CD8-positive, alpha-beta memory T cell (primary cell): ENCODE measurements at regions not wholly inside any gene's neighbourhood (a gene's known extent, or its start where the extent isn't known, plus 50 kb on each side); places are given as distances from the start of the nearest gene placed in this dataset.
"Not testable (repeated sequence)": the region's sequence is repeated elsewhere in the genome, so short reads cannot be mapped to it uniquely, and the experiment has no call there.

Experiments used
- CTCF ChIA-PET: fragments of 350-600 bp; sonication (Branson Sonifier 250); formaldehyde crosslinking; loops from one replicate; lab custom pipeline; 2021; ENCODE audit warnings: antibody characterized with exemption; lab: Charles Lee
- POLR2A ChIA-PET: fragments of 350-600 bp; sonication (Branson Sonifier 250); formaldehyde crosslinking; loops from one replicate; lab custom pipeline; 2021; ENCODE audit warnings: antibody characterized with exemption; lab: Charles Lee
- DNase-seq, 5 donors: peaks; one replicate each; pipeline versions ENCODE4 v3.0.0 to v3.0.0-alpha.2; 2020 to 2022; ENCODE audit warnings: mixed read lengths in 1 of 5
- H3K27ac ChIP-seq: one replicate; pipeline ENCODE4 v1.7.0; 2013; ENCODE audit warnings: low read depth, mild to moderate bottlenecking, low read length, moderate library complexity
- H3K27me3 ChIP-seq: 2 replicates; pipeline ENCODE4 v1.7.0; 2013; ENCODE audit warnings: low read length, mild to moderate bottlenecking; ENCODE audit not compliant: insufficient read depth, poor library complexity, severe bottlenecking
- H3K36me3 ChIP-seq: 2 replicates; pipeline ENCODE4 v1.7.0; 2013; ENCODE audit warnings: mild to moderate bottlenecking, low read length, moderate library complexity; ENCODE audit not compliant: insufficient read depth
- H3K4me1 ChIP-seq: 2 replicates; pipeline ENCODE4 v1.7.0; 2013; ENCODE audit warnings: mild to moderate bottlenecking, low read length, moderate library complexity; ENCODE audit not compliant: insufficient read depth
- H3K4me3 ChIP-seq: 2 replicates; pipeline ENCODE4 v1.7.0; 2013; ENCODE audit warnings: mild to moderate bottlenecking, low read length
- H3K9me3 ChIP-seq: 2 replicates; pipeline ENCODE4 v1.7.0; 2013; ENCODE audit warnings: mild to moderate bottlenecking, low read length
- H3K27ac Mint-ChIP-seq, 8 donors: one replicate each; pipeline ENCODE4 v1.8.0; 2020 to 2021; ENCODE audit warnings: mixed read lengths in 8 of 8, mild to moderate bottlenecking in 6 of 8, inconsistent platforms in 3 of 8, moderate library complexity in 3 of 8
- H3K27me3 Mint-ChIP-seq, 2 donors: one replicate each; pipeline ENCODE4 v1.8.0; 2020 to 2021; ENCODE audit warnings: mixed read lengths in 2 of 2, mild to moderate bottlenecking in 1 of 2, moderate library complexity in 1 of 2
- H3K36me3 Mint-ChIP-seq, 3 donors: one replicate each; pipeline ENCODE4 v1.8.0; 2020 to 2021; ENCODE audit warnings: mixed read lengths in 3 of 3, inconsistent platforms in 1 of 3, mild to moderate bottlenecking in 1 of 3
- H3K4me1 Mint-ChIP-seq, 3 donors: one replicate each; pipeline ENCODE4 v1.8.0; 2020 to 2021; ENCODE audit warnings: mixed read lengths in 3 of 3, inconsistent platforms in 1 of 3, mild to moderate bottlenecking in 1 of 3
- H3K4me3 Mint-ChIP-seq, 7 donors: one replicate each; pipeline ENCODE4 v1.8.0; 2020 to 2021; ENCODE audit warnings: mixed read lengths in 7 of 7, mild to moderate bottlenecking in 6 of 7, moderate library complexity in 4 of 7, inconsistent platforms in 2 of 7
- H3K9me3 Mint-ChIP-seq, 5 donors: one replicate each; pipeline ENCODE4 v1.8.0; 2020 to 2022; ENCODE audit warnings: mixed read lengths in 5 of 5, mild to moderate bottlenecking in 3 of 5, moderate library complexity in 2 of 5, inconsistent platforms in 1 of 5

GRCh38 chr1:148383966-148384365, 99.1 kb downstream of the PPIAL4G start:
- Mint-ChIP-seq H3K27me3 (no peaks in the 10 kb centered on the region), H3K9me3 (no peaks in the 10 kb centered on the region), H3K36me3 (peaks cover 0 to 6% (median 1%) of the 10 kb centered on the region in 3 donors), H3K27ac (peak overlapping the region in 1 of 8 donors; percentile 64), H3K4me1 (peaks cover 19 to 41% (median 35%) of the 10 kb centered on the region in 3 donors), H3K4me3 (no peak overlapping the region)
- Histone ChIP-seq H3K27ac (no peak overlapping the region), H3K4me3 (no peak overlapping the region), H3K36me3 (no peaks in the 10 kb centered on the region), H3K4me1 (peaks cover 11% of the 10 kb centered on the region), H3K27me3 (no peaks in the 10 kb centered on the region), H3K9me3 (no peaks in the 10 kb centered on the region)
- DNase-seq, result no peak
- CTCF ChIA-PET, result interaction anchor here (1.2 kb wide), 1 partner anchor 10 kb away, joined by 4 read pairs; no protein-coding TSS in a partner anchor
- POLR2A ChIA-PET, result no interaction called here

- POLR2A ChIA-PET, result no interaction called here
- Mint-ChIP-seq H3K4me1 (peaks cover 3 to 11% (median 11%) of the 10 kb centered on the region in 3 donors), H3K36me3 (peaks cover 0 to 1% (median 0%) of the 10 kb centered on the region in 3 donors), H3K4me3 (peak overlapping the region in 1 of 7 donors; percentile 27), H3K27ac (peak overlapping the region in 1 of 8 donors; percentile 44), H3K27me3 (no peaks in the 10 kb centered on the region), H3K9me3 (no peaks in the 10 kb centered on the region)
- H3K4me1 ChIP-seq, result no peaks in the 10 kb centered on the region
- no peak overlapping the region for H3K27ac ChIP-seq
- H3K4me3 ChIP-seq, result no peak overlapping the region
- H3K27me3 ChIP-seq, result no peaks in the 10 kb centered on the region
- DNase-seq, result no peak
- CTCF ChIA-PET, result interaction anchor here (1.6 kb wide), 1 partner anchor 13 kb away, joined by 3 read pairs; no protein-coding TSS in a partner anchor
- H3K36me3 ChIP-seq, result no peaks in the 10 kb centered on the region
- H3K9me3 ChIP-seq, result no peaks in the 10 kb centered on the region
Measured at GRCh38 chr1:148379697-148380096, 103.4 kb downstream of the PPIAL4G start.

- no peak overlapping the region for H3K27ac Mint-ChIP-seq
- H3K9me3 Mint-ChIP-seq, result no peaks in the 10 kb centered on the region
- POLR2A ChIA-PET, result no interaction called here
- CTCF ChIA-PET, result interaction anchor here (1.6 kb wide), 1 partner anchor 13 kb away, joined by 3 read pairs; no protein-coding TSS in a partner anchor
- H3K27ac ChIP-seq, result no peak overlapping the region
- peaks cover 3 to 13% (median 8%) of the 10 kb centered on the region in 3 donors for H3K4me1 Mint-ChIP-seq
- no peaks in the 10 kb centered on the region for H3K36me3 ChIP-seq
- no peaks in the 10 kb centered on the region for H3K9me3 ChIP-seq
- H3K27me3 Mint-ChIP-seq, result no peaks in the 10 kb centered on the region
- H3K4me1 ChIP-seq, result peaks cover 5% of the 10 kb centered on the region
- DNase-seq, result no peak
- no peak overlapping the region for H3K4me3 ChIP-seq
- peaks cover 0 to 1% (median 0%) of the 10 kb centered on the region in 3 donors for H3K36me3 Mint-ChIP-seq
- H3K4me3 Mint-ChIP-seq, result no peak overlapping the region
- no peaks in the 10 kb centered on the region for H3K27me3 ChIP-seq
Measured at GRCh38 chr1:148379170-148379500, 104.0 kb downstream of the PPIAL4G start.

- H3K27ac ChIP-seq, POLR2A ChIA-PET, H3K36me3 ChIP-seq, H3K27me3 Mint-ChIP-seq, H3K36me3 Mint-ChIP-seq, H3K27ac Mint-ChIP-seq, CTCF ChIA-PET, H3K4me3 ChIP-seq, H3K4me3 Mint-ChIP-seq, H3K27me3 ChIP-seq, H3K9me3 Mint-ChIP-seq, H3K9me3 ChIP-seq, DNase-seq: not testable (repeated sequence)
- H3K4me1 Mint-ChIP-seq, result peaks cover 11 to 25% (median 20%) of the 10 kb centered on the region in 3 donors
- H3K4me1 ChIP-seq, result peaks cover 16% of the 10 kb centered on the region
Measured at GRCh38 chr1:148377992-148378391, 105.1 kb downstream of the PPIAL4G start.

GRCh38 chr1:148377045-148377444, 106.1 kb downstream of the PPIAL4G start:
- H3K36me3 Mint-ChIP-seq, H3K27ac Mint-ChIP-seq, H3K4me3 ChIP-seq, H3K27me3 Mint-ChIP-seq, POLR2A ChIA-PET, H3K36me3 ChIP-seq, DNase-seq, H3K4me3 Mint-ChIP-seq, H3K9me3 Mint-ChIP-seq, H3K27me3 ChIP-seq, H3K9me3 ChIP-seq, H3K27ac ChIP-seq: not testable (repeated sequence)
- CTCF ChIA-PET, result interaction anchor here (1.6 kb wide), 1 partner anchor 12 kb away, joined by 5 read pairs; no protein-coding TSS in a partner anchor
- peaks cover 21 to 34% (median 29%) of the 10 kb centered on the region in 3 donors for H3K4me1 Mint-ChIP-seq
- H3K4me1 ChIP-seq, result peaks cover 25% of the 10 kb centered on the region

- Histone ChIP-seq H3K27me3 (no peaks in the 10 kb centered on the region), H3K4me3 (no peak overlapping the region), H3K9me3 (no peaks in the 10 kb centered on the region), H3K4me1 (peaks cover 45% of the 10 kb centered on the region), H3K27ac (no peak overlapping the region), H3K36me3 (no peaks in the 10 kb centered on the region)
- Mint-ChIP-seq H3K4me1 (peaks cover 33 to 49% (median 43%) of the 10 kb centered on the region in 3 donors), H3K4me3 (peak overlapping the region in 6 of 7 donors; percentile 36 to 90 (median 53)), H3K9me3 (no peaks in the 10 kb centered on the region), H3K36me3 (no peaks in the 10 kb centered on the region), H3K27me3 (no peaks in the 10 kb centered on the region), H3K27ac (peak overlapping the region; percentile 74 to 99 (median 82))
- POLR2A ChIA-PET, result interaction anchor here (1.0 to 2.3 kb wide), 3 partner anchors 15 to 28 kb away, joined by 3 to 17 read pairs (median 5); no protein-coding TSS in a partner anchor
- CTCF ChIA-PET, result interaction anchor here (1.1 kb wide), 1 partner anchor 10 kb away, joined by 4 read pairs; no protein-coding TSS in a partner anchor
- no peak for DNase-seq
Measured at GRCh38 chr1:148374101-148374500, 109.0 kb downstream of the PPIAL4G start.

GRCh38 chr1:148373192-148373925, 109.7 kb downstream of the PPIAL4G start:
- Mint-ChIP-seq H3K36me3 (no peaks in the 10 kb centered on the region), H3K27ac (peak overlapping the region; percentile 90 to 99 (median 96)), H3K27me3 (no peaks in the 10 kb centered on the region), H3K4me1 (peaks cover 33 to 49% (median 43%) of the 10 kb centered on the region in 3 donors), H3K4me3 (peak overlapping the region; percentile 60 to 90 (median 81)), H3K9me3 (no peaks in the 10 kb centered on the region)
- H3K27ac ChIP-seq, result peak overlapping the region; percentile 49
- ChIA-PET CTCF (interaction anchor here (1.1 to 2.0 kb wide), 2 partner anchors 10 to 15 kb away, joined by 4 to 12 read pairs; no protein-coding TSS in a partner anchor), POLR2A (interaction anchor here (0.7 to 2.3 kb wide), 5 partner anchors 15 to 149 kb away, joined by 3 to 17 read pairs (median 7); no protein-coding TSS in a partner anchor)
- peak in 2 of 5 donors; percentile 43 to 63 for DNase-seq
- no peaks in the 10 kb centered on the region for H3K9me3 ChIP-seq
- peak overlapping the region; percentile 29 for H3K4me3 ChIP-seq
- no peaks in the 10 kb centered on the region for H3K36me3 ChIP-seq
- no peaks in the 10 kb centered on the region for H3K27me3 ChIP-seq
- H3K4me1 ChIP-seq, result peaks cover 45% of the 10 kb centered on the region

- Mint-ChIP-seq H3K9me3 (no peaks in the 10 kb centered on the region), H3K4me3 (peak overlapping the region; percentile 60 to 90 (median 81)), H3K27me3 (no peaks in the 10 kb centered on the region), H3K27ac (peak overlapping the region; percentile 90 to 99 (median 96)), H3K36me3 (no peaks in the 10 kb centered on the region), H3K4me1 (peaks cover 33 to 49% (median 43%) of the 10 kb centered on the region in 3 donors)
- DNase-seq, result peak; percentile 26 to 74 (median 62)
- peak overlapping the region; percentile 29 for H3K4me3 ChIP-seq
- ChIA-PET CTCF (interaction anchor here (0.9 to 2.0 kb wide), 5 partner anchors 13 to 57 kb away, joined by 3 to 12 read pairs (median 6); no protein-coding TSS in a partner anchor), POLR2A (interaction anchor here (1.0 to 2.3 kb wide), 4 partner anchors 16 to 150 kb away, joined by 5 to 17 read pairs (median 6); no protein-coding TSS in a partner anchor)
- no peaks in the 10 kb centered on the region for H3K36me3 ChIP-seq
- H3K9me3 ChIP-seq, result no peaks in the 10 kb centered on the region
- H3K27me3 ChIP-seq, result no peaks in the 10 kb centered on the region
- H3K27ac ChIP-seq, result peak overlapping the region; percentile 49
- H3K4me1 ChIP-seq, result peaks cover 45% of the 10 kb centered on the region
Measured at GRCh38 chr1:148372731-148373130, 110.4 kb downstream of the PPIAL4G start.
